ENCODE measurements at regions not wholly inside any gene's neighbourhood (a gene's known extent, or its start where the extent isn't known, plus 50 kb on each side); places are given as distances from the start of the nearest gene placed in this dataset.

- H3K4me2 ChIP-seq (ENCODE audit: low read length) = no peak overlapping the region
- no peaks in the 10 kb centered on the region for H3K36me3 ChIP-seq (ENCODE audit: insufficient read depth, low read length)
- H3K79me2 ChIP-seq (ENCODE audit: insufficient read depth, low read length) = no peaks in the 10 kb centered on the region
- H3K4me3 ChIP-seq (ENCODE audit: low read depth, low read length, poor library complexity, severe bottlenecking) = no peak overlapping the region
- H3K4me1 ChIP-seq (ENCODE audit: insufficient read depth, low read length, severe bottlenecking) = no peaks in the 10 kb centered on the region
- no peaks in the 10 kb centered on the region for H3F3A ChIP-seq (ENCODE audit: insufficient read depth, low read length)
- no peaks in the 10 kb centered on the region for H4K20me1 ChIP-seq (ENCODE audit: insufficient read depth, low read length)
- no peaks in the 10 kb centered on the region for H3K9me3 ChIP-seq (ENCODE audit: low read length)
- no peaks in the 10 kb centered on the region for H3K27me3 ChIP-seq (ENCODE audit: insufficient read depth, low read length)
- H2AFZ ChIP-seq (ENCODE audit: low read length) = no peak overlapping the region
- H3K9ac ChIP-seq (ENCODE audit: low read length) = no peak overlapping the region
- H3K27ac ChIP-seq (ENCODE audit: low read depth, low read length, poor library complexity, severe bottlenecking) = no peak overlapping the region
- TF ChIP-seq EZH2 (IDR thresholded peaks at IDR 0.05; ENCODE audit: borderline replicate concordance, low read length) (no peak), CTCF (IDR thresholded peaks at IDR 0.05; ENCODE audit: low read length) (no peak)
- H3K9me2 ChIP-seq (ENCODE audit: low read depth, low read length) = no peaks in the 10 kb centered on the region
Measured at GRCh38 chrX:69215161-69215875, 50.1 kb upstream of the PJA1 start.
